ENCODE measurements at regions not wholly inside any gene's neighbourhood (a gene's known extent, or its start where the extent isn't known, plus 50 kb on each side); places are given as distances from the start of the nearest gene placed in this dataset.

DNA sequence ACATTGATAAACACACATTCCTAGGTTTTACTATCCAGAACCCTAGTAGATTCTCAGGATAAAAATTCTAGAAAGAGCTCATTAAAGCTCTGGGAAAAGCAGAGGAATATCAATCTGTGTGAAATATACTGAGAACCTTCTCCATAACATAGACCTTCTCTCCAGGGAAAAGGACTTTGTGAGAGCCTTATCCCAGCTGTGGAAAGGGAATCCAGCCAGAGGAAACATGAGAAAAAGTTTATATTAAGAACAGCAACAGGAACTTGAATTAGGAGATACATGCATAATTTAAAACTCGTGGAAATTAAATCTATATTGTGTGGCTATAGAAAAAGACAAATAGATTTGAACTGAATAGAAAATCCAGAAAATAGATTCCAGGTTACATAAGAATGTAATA, 1639.9 kb downstream of the EFNB2 start:
- Histone ChIP-seq H3K27ac (replicated peaks in 1 of 4) (no peak overlapping the region), H3K4me3 (no peak overlapping the region), H3K27me3 (no peaks in the 10 kb centered on the region), H3K4me1 (no peaks in the 10 kb centered on the region), H3K9me3 (no peaks in the 10 kb centered on the region), H3K36me3 (no peaks in the 10 kb centered on the region)
- 51% methylated on average over 1 of the region's 1 CpG for WGBS
- no peak for TF ChIP-seq CTCF (IDR thresholded peaks at IDR 0.05)
- TF ChIP-seq EP300 (IDR thresholded peaks at IDR 0.05) = no peak
- TF ChIP-seq POLR2AphosphoS5 (IDR thresholded peaks at IDR 0.05) = no peak
- TF ChIP-seq POLR2A (IDR thresholded peaks at IDR 0.05; ENCODE audit: low read depth) = no peak
- intact Hi-C loops (cut with DNase I) = no loop called here
- DNase-seq (ENCODE audit: extremely low spot score) = no peak

- 30% methylated on average over 2 of the region's 2 CpGs for WGBS
- DNase-seq (ENCODE audit: extremely low spot score) = no peak
- H3K27me3 ChIP-seq = no peaks in the 10 kb centered on the region
- no peaks in the 10 kb centered on the region for H3K9me3 ChIP-seq
- no peak overlapping the region for H3K27ac ChIP-seq (replicated peaks in 1 of 4)
- TF ChIP-seq POLR2A (IDR thresholded peaks at IDR 0.05; ENCODE audit: low read depth) (no peak), POLR2AphosphoS5 (IDR thresholded peaks at IDR 0.05) (no peak), CTCF (IDR thresholded peaks at IDR 0.05) (no peak), EP300 (IDR thresholded peaks at IDR 0.05) (no peak)
- intact Hi-C loops (cut with DNase I) = no loop called here
- H3K36me3 ChIP-seq = no peaks in the 10 kb centered on the region
- H3K4me1 ChIP-seq = no peaks in the 10 kb centered on the region
- H3K4me3 ChIP-seq = no peak overlapping the region
These were observed 1660.3 kb downstream of the EFNB2 start for GRCh38 chr13:104875038-104875754.

DNA sequence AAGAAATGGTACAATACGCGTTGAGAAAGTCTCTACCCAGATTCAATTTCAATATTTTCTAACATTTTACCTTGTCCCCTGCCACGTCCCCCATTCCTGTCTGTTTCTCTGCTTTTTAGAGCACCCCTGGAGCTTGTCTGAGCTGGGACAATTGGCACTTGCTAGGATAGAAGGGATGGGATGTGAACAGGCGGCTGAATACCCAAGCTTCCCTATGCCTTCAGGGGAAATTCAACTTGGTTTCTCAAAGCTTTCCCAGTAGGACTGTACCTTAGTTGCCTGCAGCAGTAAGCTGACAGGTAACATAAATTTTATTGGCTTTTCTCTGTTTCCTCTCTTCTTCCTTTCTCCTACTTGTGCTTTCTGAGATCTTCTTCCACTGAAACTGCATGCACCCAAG, 1663.3 kb downstream of the EFNB2 start:
- Histone ChIP-seq H3K27me3 (no peaks in the 10 kb centered on the region), H3K36me3 (no peaks in the 10 kb centered on the region), H3K27ac (replicated peaks in 1 of 4) (no peak overlapping the region), H3K4me1 (no peaks in the 10 kb centered on the region), H3K4me3 (no peak overlapping the region), H3K9me3 (no peaks in the 10 kb centered on the region)
- intact Hi-C loops (cut with DNase I) = no loop called here
- WGBS = 78% methylated on average over 4 of the region's 4 CpGs
- no peak for TF ChIP-seq POLR2AphosphoS5 (IDR thresholded peaks at IDR 0.05)
- no peak for TF ChIP-seq EP300 (IDR thresholded peaks at IDR 0.05)
- no peak for TF ChIP-seq POLR2A (IDR thresholded peaks at IDR 0.05; ENCODE audit: low read depth)
- no peak for TF ChIP-seq CTCF (IDR thresholded peaks at IDR 0.05)
- no peak for DNase-seq (ENCODE audit: extremely low spot score)

DNA sequence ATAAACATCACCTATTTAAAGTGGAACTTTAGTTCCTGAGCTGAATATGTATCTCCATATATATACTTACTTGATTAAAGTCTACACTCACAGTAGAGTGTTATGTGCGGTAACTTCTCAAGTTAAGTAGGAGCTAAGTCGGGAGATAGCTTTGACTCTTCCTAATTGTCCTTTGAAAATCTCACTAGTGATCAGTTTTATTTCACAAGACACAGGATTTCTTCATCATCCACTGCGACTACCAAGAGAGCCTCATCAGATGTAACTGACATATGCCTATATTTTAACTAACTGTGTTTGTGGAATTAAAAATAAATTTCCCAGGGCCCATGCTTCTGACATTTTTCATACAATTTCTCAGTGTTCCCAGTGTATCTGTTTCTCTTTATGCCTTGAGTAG, 1664.0 kb downstream of the EFNB2 start:
- no peak for DNase-seq (ENCODE audit: extremely low spot score)
- Histone ChIP-seq H3K27me3 (no peaks in the 10 kb centered on the region), H3K36me3 (no peaks in the 10 kb centered on the region), H3K9me3 (no peaks in the 10 kb centered on the region), H3K27ac (replicated peaks in 1 of 4) (no peak overlapping the region), H3K4me1 (no peaks in the 10 kb centered on the region), H3K4me3 (no peak overlapping the region)
- intact Hi-C loops (cut with DNase I) = no loop called here
- no peak for TF ChIP-seq POLR2A (IDR thresholded peaks at IDR 0.05; ENCODE audit: low read depth)
- no peak for TF ChIP-seq CTCF (IDR thresholded peaks at IDR 0.05)
- TF ChIP-seq EP300 (IDR thresholded peaks at IDR 0.05) = no peak
- no peak for TF ChIP-seq POLR2AphosphoS5 (IDR thresholded peaks at IDR 0.05)
- WGBS = 92% methylated on average over 3 of the region's 3 CpGs

DNA sequence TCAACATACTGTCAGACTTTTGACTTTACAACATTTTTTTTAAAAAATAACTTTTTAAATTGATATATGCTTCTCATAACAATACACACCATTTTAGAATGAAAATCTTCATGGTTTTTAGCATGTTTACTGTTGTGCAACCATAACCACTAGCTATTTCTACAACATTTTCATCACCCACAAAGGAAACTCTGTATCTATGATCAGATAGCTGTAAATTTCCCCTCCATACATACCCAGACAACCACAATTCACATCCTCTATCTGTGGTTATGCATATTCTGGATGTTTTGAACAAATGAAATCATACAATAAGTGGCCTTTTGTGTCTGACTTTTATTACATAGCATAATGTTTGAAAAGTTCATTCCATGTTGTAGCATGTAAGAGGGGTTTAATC, 1666.0 kb downstream of the EFNB2 start:
- DNase-seq (ENCODE audit: extremely low spot score) = no peak
- Histone ChIP-seq H3K36me3 (no peaks in the 10 kb centered on the region), H3K9me3 (no peaks in the 10 kb centered on the region), H3K27me3 (no peaks in the 10 kb centered on the region), H3K4me3 (no peak overlapping the region), H3K27ac (replicated peaks in 1 of 4) (no peak overlapping the region), H3K4me1 (no peaks in the 10 kb centered on the region)
- intact Hi-C loops (cut with DNase I) = no loop called here
- TF ChIP-seq CTCF (IDR thresholded peaks at IDR 0.05) (no peak), EP300 (IDR thresholded peaks at IDR 0.05) (no peak), POLR2AphosphoS5 (IDR thresholded peaks at IDR 0.05) (no peak), POLR2A (IDR thresholded peaks at IDR 0.05; ENCODE audit: low read depth) (no peak)

Data from esophagus muscularis mucosa (tissue), 4 donors.